K562 (cell line): ENCODE measurements at regions not wholly inside any gene's neighbourhood (a gene's known extent, or its start where the extent isn't known, plus 50 kb on each side); places are given as distances from the start of the nearest gene placed in this dataset.

Experiments
- ATAC-seq: fragments of 200-7000 bp; cut with Tn5 transposase; 3 replicates; pipeline ENCODE4 v1.9.1; 2020; ENCODE audit warnings: moderate library complexity
- BruUV-seq: library from RNA; stranded (reverse); fragments of 400-500 nt; replicated peaks from 2 replicates; lab custom pipeline; 2021; lab: Mats Ljungman, UMichigan
- CTCF ChIA-PET: fragments of 300-600 bp; formaldehyde crosslinking; extraction: SDS; loops from one replicate; lab custom pipeline; 2021; ENCODE audit warnings: low intra/inter-chr PET ratio; lab: Yijun Ruan, JAX
- POLR2A ChIA-PET: fragments of 300-600, 350-650 bp; sonication (Branson Sonifier 250); formaldehyde crosslinking; extraction: SDS; loops from one replicate; lab custom pipeline; 2021; ENCODE audit warnings: antibody characterized with exemption, inconsistent platforms; lab: Yijun Ruan, JAX
- DNase-seq, 4 experiments: peaks; one replicate each; pipeline versions ENCODE4 v3.0.0 to v3.0.0-alpha.2; 2011 to 2018; ENCODE audit warnings: low spot score in 3 of 4, mixed read lengths in 3 of 4; ENCODE audit errors: extremely low read depth in 1 of 4
- FAIRE-seq: peaks from 2 replicates; lab custom pipeline; 2011; peaks lifted over from hg19 to GRCh38; lab: Jason Lieb, UNC
- H2AFZ ChIP-seq: 2 replicates; pipeline ENCODE4 v1.6.0; 2011; ENCODE audit warnings: low read depth, low read length, control low read depth, inconsistent platforms
- H3K27ac ChIP-seq: fragments of 200-600 bp; 3 replicates; pipeline ENCODE4 v1.8.0; 2011; ENCODE audit warnings: low read depth, mild to moderate bottlenecking, control low read depth, inconsistent platforms, low read length, moderate library complexity, mixed read lengths; ENCODE audit errors: extremely low read depth
- H3K27me3 ChIP-seq, 2 experiments: fragments of 300-600 bp in 1 of 2; 2 replicates in 1 of 2; 3 replicates in 1 of 2; pipeline versions ENCODE4 v1.6.0 to v1.8.0; 2011; ENCODE audit warnings: inconsistent platforms in 2 of 2, low read length in 2 of 2, mild to moderate bottlenecking in 1 of 2, mixed read lengths in 1 of 2, moderate library complexity in 1 of 2; ENCODE audit not compliant: control insufficient read depth in 2 of 2, insufficient read depth in 2 of 2
- H3K36me3 ChIP-seq: fragments of 300-600 bp; 3 replicates; pipeline ENCODE4 v1.8.0; 2011; ENCODE audit warnings: mild to moderate bottlenecking, low read length, inconsistent platforms; ENCODE audit not compliant: control insufficient read depth, insufficient read depth
- H3K4me1 ChIP-seq, 2 experiments: fragments of 200-600 bp in 1 of 2; replicated peaks in 1 of 2; 2 replicates in 1 of 2; 3 replicates in 1 of 2; pipeline versions ENCODE4 v1.5.1 to v1.8.0; 2011; ENCODE audit warnings: inconsistent platforms in 2 of 2, low read length in 2 of 2, mild to moderate bottlenecking in 1 of 2, mixed read lengths in 1 of 2, moderate library complexity in 1 of 2; ENCODE audit not compliant: control insufficient read depth in 2 of 2, insufficient read depth in 2 of 2
- H3K4me2 ChIP-seq: 2 replicates; pipeline ENCODE4 v1.6.1; 2011; ENCODE audit warnings: low read length, control low read depth, inconsistent platforms, mixed read lengths; ENCODE audit not compliant: insufficient read depth
- H3K4me3 ChIP-seq: fragments of 200-600 bp; sonication (generic), shearing (Covaris generic); 2 replicates; pipeline ENCODE4 v1.5.1; 2016; ENCODE audit warnings: control low read depth, inconsistent platforms
- H3K79me2 ChIP-seq: fragments of 200-600 bp; 3 replicates; pipeline ENCODE4 v1.8.0; 2011; ENCODE audit warnings: low read length, inconsistent platforms; ENCODE audit not compliant: control insufficient read depth, insufficient read depth
- H3K9ac ChIP-seq, 2 experiments: 2 replicates each; pipeline versions ENCODE4 v1.6.0 to v1.6.1; 2011; ENCODE audit warnings: low read depth in 2 of 2, low read length in 2 of 2, control low read depth in 1 of 2, inconsistent platforms in 1 of 2, mild to moderate bottlenecking in 1 of 2, mixed read lengths in 1 of 2; ENCODE audit not compliant: insufficient read depth in 1 of 2
- H3K9me1 ChIP-seq: one replicate; pipeline ENCODE4 v1.6.0; 2011; ENCODE audit warnings: inconsistent platforms, mild to moderate bottlenecking, low read length, moderate library complexity; ENCODE audit not compliant: control insufficient read depth, insufficient read depth
- H3K9me3 ChIP-seq: replicated peaks from 2 replicates; pipeline ENCODE4 v1.5.1; 2011; ENCODE audit warnings: low read depth, low read length, inconsistent platforms; ENCODE audit not compliant: control insufficient read depth, insufficient read depth
- H4K20me1 ChIP-seq: replicated peaks from 2 replicates; pipeline ENCODE4 v1.6.1; 2011; ENCODE audit warnings: low read length, inconsistent platforms, mixed read lengths; ENCODE audit not compliant: control insufficient read depth, insufficient read depth
- ATF3 ChIP-seq, 2 experiments: fragments of 450-650 bp in 1 of 2; sonication (generic) in 1 of 2; formaldehyde crosslinking in 1 of 2; IDR thresholded peaks in 1 of 2; conservative IDR thresholded peaks in 1 of 2; 2 replicates each; pipeline versions ENCODE4 v1.6.1 to v1.8.1; 2016 to 2023; ENCODE audit warnings: mild to moderate bottlenecking in 2 of 2, moderate library complexity in 2 of 2, inconsistent platforms in 1 of 2, missing genetic modification reagents in 1 of 2
- CBFA2T2 ChIP-seq: fragments of 450-650 bp; conservative IDR thresholded peaks from 2 replicates; pipeline ENCODE4 v1.6.1; 2017; ENCODE audit warnings: mild to moderate bottlenecking
- CEBPB ChIP-seq: fragments of 450-650 bp; IDR thresholded peaks from 2 replicates; pipeline ENCODE4 v1.6.1; 2016; ENCODE audit warnings: missing genetic modification characterization, missing compliant biosample characterization
- FOSL1 ChIP-seq: fragments of 200-800 bp; sonication (Bioruptor generic); conservative IDR thresholded peaks from 2 replicates; pipeline ENCODE4 v1.6.1; 2016; ENCODE audit warnings: missing genetic modification characterization, missing compliant biosample characterization
- JUN ChIP-seq, 2 experiments: sonication (generic) in 1 of 2; formaldehyde crosslinking in 1 of 2; IDR thresholded peaks; 2 replicates each; pipeline versions ENCODE4 v1.6.1 to v1.8.0; 2012 to 2022; ENCODE audit warnings: borderline replicate concordance in 2 of 2, mild to moderate bottlenecking in 2 of 2, improper control_type of control experiment in 1 of 2, low read depth in 1 of 2, low read length in 1 of 2, missing genetic modification reagents in 1 of 2
- JUND ChIP-seq, 2 experiments: IDR thresholded peaks; 2 replicates in 1 of 2; 3 replicates in 1 of 2; pipeline ENCODE4 v1.6.1; 2011; ENCODE audit warnings: borderline replicate concordance in 2 of 2, low read depth in 2 of 2, low read length in 2 of 2, improper control_type of control experiment in 1 of 2, missing biosample characterization in 1 of 2, missing genetic modification characterization in 1 of 2, missing genetic modification reagents in 1 of 2
- MAFK ChIP-seq: IDR thresholded peaks from 2 replicates; pipeline ENCODE4 v1.6.1; 2011; ENCODE audit warnings: low read length, improper control_type of control experiment
- RB1 ChIP-seq: fragments of 450-650 bp; IDR thresholded peaks from 2 replicates; pipeline ENCODE4 v1.6.1; 2017; ENCODE audit warnings: low read depth, mild to moderate bottlenecking
- RBM22 ChIP-seq: fragments of 200-400 bp; formaldehyde crosslinking; IDR thresholded peaks from 2 replicates; pipeline ENCODE4 v1.6.1; 2018; ENCODE audit warnings: low read length, low read depth; ENCODE audit not compliant: poor library complexity, severe bottlenecking
- SMARCA4 ChIP-seq: fragments of 450-650 bp; IDR thresholded peaks from 2 replicates; pipeline ENCODE4 v1.6.1; 2016
- SMARCC2 ChIP-seq: fragments of 450-650 bp; IDR thresholded peaks from 2 replicates; pipeline ENCODE4 v1.6.1; 2017; ENCODE audit warnings: antibody characterized with exemption, moderate library complexity, mild to moderate bottlenecking, low read depth
- ZBTB34 ChIP-seq: fragments of 250-450 bp; sonication (Bioruptor Pico); IDR thresholded peaks from 2 replicates; pipeline ENCODE4 v1.8.0; 2021; ENCODE audit warnings: mild to moderate bottlenecking, moderate library complexity
- ZFP1 ChIP-seq: fragments of 450-650 bp; formaldehyde crosslinking; IDR thresholded peaks from 2 replicates; pipeline ENCODE4 v1.4.0; 2020; ENCODE audit warnings: mild to moderate bottlenecking, mixed read lengths
- ZFPM2 ChIP-seq: fragments of 250-450 bp; sonication (Bioruptor Pico); IDR thresholded peaks from 2 replicates; pipeline ENCODE4 v1.5.1; 2022; ENCODE audit warnings: mild to moderate bottlenecking
- WGBS: fragments of 100-300 bp; shearing (Covaris generic); methylation state at CpG from one replicate; pipeline ENCODE4 v1.1.6; 2016; ENCODE audit warnings: low coverage, mixed read lengths; ENCODE audit not compliant: insufficient coverage; ENCODE audit errors: missing lambda C conversion rate; 5-methylcytosine and 5-hydroxymethylcytosine counted together
- in situ Hi-C: fragments of 300-500 bp; cut with MboI; formaldehyde crosslinking; loops from 4 replicates; pipeline ENCODE4 v1.15.0; 2018; ENCODE audit warnings: inconsistent platforms, mixed read lengths
- intact Hi-C: fragments of 100-400 bp; cut with micrococcal nuclease; formaldehyde crosslinking; loops from 2 replicates; pipeline ENCODE4 v1.14.2; 2022

- TF ChIP-seq ZBTB34 (CRISPR knock-in tag) (no peak), RB1 (no peak), CEBPB (tag) (no peak)
Measured at GRCh38 chr12:127113945-127114344, 1153.0 kb upstream of the TMEM132C start (continued).

GRCh38 chr12:127115468-127116035 is 1151.4 kb upstream of the TMEM132C start:
- intact Hi-C loops: no loop called here
- TF ChIP-seq SMARCA4 (0 out of 2 replicates have a peak, but pooled peaks have one; percentile 33), SMARCC2 (0 out of 2 replicates have a peak, but pooled peaks have one; percentile 43), MAFK (no peak), RBM22 (no peak), FOSL1 (peak; percentile 72), ATF3 (IDR thresholded peaks at IDR 0.05) (peak; percentile 85), ATF3 (CRISPR knock-in tag; conservative IDR thresholded peaks at IDR 0.05) (no peak), JUND (IDR thresholded peaks at IDR 0.05; ENCODE audit: borderline replicate concordance, low read depth, low read length) (peak; percentile 80; the same call in 1 of the 2 replicates), JUND (tag; IDR thresholded peaks at IDR 0.05; ENCODE audit: borderline replicate concordance, low read depth, low read length) (peak; percentile 77; the same call in 1 of the 3 replicates), ZFPM2 (CRISPR knock-in tag) (no peak), JUN (IDR thresholded peaks at IDR 0.05; ENCODE audit: borderline replicate concordance, low read depth, low read length) (peak; percentile 66; the same call in 1 of the 2 replicates), JUN (CRISPR knock-in tag; IDR thresholded peaks at IDR 0.05; ENCODE audit: borderline replicate concordance) (no peak), ZFP1 (CRISPR knock-in tag) (no peak), CBFA2T2 (peak; percentile 37)

More at GRCh38 chr12:127115468-127116035, 1151.4 kb upstream of the TMEM132C start:
- Histone ChIP-seq H3K9me1 (no peaks in the 10 kb centered on the region), H3K36me3 (peaks cover 22% of the 10 kb centered on the region; the same call in 1 of the 3 replicates), H3K4me2 (no peak overlapping the region), H3K4me1 (peaks cover 0 to 11% of the 10 kb centered on the region in 2 experiments; a peak in 2 of 5 replicates), H3K9ac (no peak overlapping the region), H3K27ac (no peak overlapping the region), H3K79me2 (no peaks in the 10 kb centered on the region), H3K4me3 (no peak overlapping the region), H3K27me3 (no peaks in the 10 kb centered on the region), H4K20me1 (no peaks in the 10 kb centered on the region), H2AFZ (no peak overlapping the region), H3K9me3 (no peaks in the 10 kb centered on the region)
- peak in 1 of 4 experiments; percentile 34 for DNase-seq
- no TSS peak for BruUV-seq
- ChIA-PET POLR2A (interaction anchor here (1.5 kb wide), 1 partner anchor 13 kb away, joined by 3 read pairs; no protein-coding TSS in a partner anchor), CTCF (interaction anchor here (0.7 kb wide), 1 partner anchor 10 kb away, joined by 4 read pairs; no protein-coding TSS in a partner anchor)
- no peak for FAIRE-seq
- in situ Hi-C loops: no loop called here
- peak; percentile 45; the same call in 2 of the 3 replicates for ATAC-seq
- 41% methylated on average over 4 of the region's 4 CpGs for WGBS
